ENCODE measurements at regions not wholly inside any gene's neighbourhood (a gene's known extent, or its start where the extent isn't known, plus 50 kb on each side); places are given as distances from the start of the nearest gene placed in this dataset.

- no peak for TF ChIP-seq CTCF (IDR thresholded peaks at IDR 0.05; ENCODE audit: poor library complexity)
- TF ChIP-seq EZH2 (IDR thresholded peaks at IDR 0.05; ENCODE audit: borderline replicate concordance), result no peak
- no peak for TF ChIP-seq EZH2phosphoT487 (IDR thresholded peaks at IDR 0.05; ENCODE audit: low read depth, severe bottlenecking, unreplicated experiment)
Observed at GRCh38 chr21:28442624-28443023, 550.1 kb downstream of the LTN1 start.
